ENCODE measurements at regions not wholly inside any gene's neighbourhood (a gene's known extent, or its start where the extent isn't known, plus 50 kb on each side); places are given as distances from the start of the nearest gene placed in this dataset.

DNA sequence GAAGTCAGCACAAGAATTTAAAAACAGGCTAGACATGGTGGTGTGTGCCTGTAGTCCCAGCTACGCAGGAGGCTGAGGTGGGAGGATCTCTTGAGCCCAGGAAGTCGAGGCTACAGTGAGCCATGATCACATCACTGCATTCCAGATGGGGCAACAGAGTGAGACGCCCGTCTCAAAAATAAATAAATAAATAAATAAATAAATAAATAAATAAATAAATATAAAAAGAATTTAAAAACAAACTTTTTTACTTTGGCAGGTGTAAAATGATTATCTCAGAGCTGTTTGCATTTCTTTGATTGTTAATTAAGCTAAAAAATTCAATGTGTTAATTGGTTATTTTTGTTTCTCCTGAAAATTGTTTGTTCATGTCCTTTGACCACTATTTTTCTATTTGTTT, 97.5 kb upstream of the RPS6KA3 start:
- DNase-seq = no peak

DNA sequence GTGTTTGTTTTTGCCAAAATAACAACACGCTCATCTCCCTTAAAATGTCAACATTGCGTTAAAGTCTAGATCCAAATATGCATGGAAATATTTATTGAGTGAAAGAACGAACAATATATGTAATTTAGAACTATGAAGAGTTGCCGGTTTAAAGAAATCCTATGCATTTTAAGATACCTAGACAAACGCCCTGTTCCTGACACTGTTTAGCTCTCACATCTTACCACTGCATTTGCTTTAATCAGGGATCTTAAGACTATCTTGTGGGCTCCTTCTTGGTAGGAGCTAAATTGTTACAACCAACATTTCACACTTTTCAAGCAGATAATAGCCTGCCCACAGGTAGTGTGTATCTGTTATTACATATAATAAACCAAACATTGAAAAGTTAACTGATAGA, 96.6 kb upstream of the RPS6KA3 start:
- DNase-seq = no peak

DNA sequence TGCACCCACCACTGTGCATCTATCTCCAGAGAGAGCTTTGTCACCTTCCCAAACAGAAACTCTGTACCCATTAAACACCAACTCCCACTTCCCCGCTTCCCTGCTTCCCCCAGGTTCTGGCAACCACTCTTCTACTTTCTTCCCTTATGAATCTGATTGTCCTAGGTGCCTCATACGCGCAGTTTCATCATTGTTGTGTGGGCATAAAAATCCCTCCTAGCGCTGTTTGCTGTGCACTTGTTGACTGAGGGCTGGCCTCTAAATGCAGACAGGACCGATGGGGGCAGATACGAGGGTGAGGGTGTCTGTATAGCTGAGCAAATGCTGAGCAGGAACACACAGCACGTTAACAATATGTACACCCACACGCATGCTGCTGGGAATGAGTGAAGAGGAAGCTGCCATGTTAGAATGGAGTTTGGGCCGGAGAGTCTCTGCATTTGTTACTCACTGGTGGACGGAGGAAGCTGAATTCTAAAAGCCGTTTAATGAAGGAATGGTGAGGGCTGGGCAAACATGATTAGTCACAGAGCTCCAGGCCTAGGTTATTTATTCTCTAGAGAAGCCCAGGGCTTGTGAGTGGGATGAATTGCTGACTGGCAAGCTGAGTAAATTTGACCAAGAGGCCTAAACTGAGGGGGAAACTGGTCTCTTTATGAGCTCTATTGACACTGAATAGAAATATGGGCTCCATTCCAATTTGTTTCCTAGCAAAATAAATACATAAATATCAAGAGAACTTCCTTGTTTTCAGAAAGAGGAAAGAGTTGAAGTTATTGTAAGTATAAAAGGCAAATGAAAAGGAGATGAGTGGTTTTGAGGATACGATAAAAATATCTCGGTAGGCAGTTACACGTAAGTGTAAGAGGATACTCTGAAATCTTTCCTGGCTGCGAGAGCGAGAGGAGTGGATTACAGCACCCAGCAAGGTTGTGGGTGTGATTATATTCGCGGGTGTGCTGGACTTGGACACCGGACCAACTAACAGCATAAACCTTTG, 95.9 kb upstream of the RPS6KA3 start:
- peak; percentile 33 for DNase-seq

DNA sequence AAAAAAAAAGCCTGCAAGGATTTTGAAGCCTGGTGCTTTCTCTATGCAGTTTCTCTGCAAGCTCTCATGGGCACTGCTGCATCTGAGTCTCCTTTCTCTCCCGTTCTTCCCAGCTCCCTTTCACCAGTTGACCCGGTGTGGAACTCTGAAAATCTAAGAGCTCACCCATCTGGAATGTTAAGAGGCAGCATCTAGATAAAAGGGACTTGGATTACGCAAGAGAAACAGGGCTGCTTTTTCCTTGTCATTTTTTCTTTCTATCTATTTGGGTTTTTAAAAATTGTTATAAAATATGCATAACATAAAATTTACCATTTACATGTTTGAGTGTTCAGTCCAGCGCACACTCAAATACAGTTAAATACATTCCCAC, 95.2 kb upstream of the RPS6KA3 start:
- DNase-seq = no peak

DNA sequence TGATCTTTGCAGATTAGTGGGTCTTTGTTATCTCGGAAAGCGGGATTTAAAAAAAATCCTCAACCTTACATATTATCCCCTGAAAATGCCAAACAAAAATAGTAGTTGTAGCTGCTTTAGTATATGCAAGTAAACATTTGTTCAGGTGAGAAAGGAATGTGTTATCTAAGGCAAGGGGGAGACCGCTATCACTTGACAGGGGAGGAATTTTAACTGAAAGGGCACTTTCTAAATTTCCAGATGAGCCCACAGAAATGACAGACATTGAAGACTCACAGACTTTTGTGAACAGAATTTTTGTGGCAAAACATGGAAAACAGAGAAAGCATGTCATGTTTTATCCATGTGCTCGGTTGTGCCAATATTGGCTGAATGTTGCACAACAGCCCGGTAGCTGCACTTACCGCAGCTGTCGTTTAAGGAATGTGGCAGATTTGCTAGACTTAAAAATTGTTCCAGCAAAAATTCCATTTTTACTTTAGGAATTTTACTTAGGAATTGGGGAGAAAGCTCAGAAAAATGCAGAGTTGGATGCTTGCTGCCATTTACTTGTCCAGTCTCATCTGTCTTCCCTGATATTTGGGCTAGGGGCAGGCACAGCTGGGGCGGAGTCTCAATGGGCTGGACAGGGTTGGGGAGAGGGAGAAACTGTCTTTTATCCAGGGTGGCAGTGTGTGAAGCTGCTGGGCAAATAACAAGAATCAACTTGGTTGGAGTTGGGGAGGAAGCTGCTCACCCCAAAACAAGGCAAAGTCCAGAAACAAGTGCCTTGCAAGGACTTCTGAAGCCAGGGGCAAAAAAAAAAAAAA, 94.6 kb upstream of the RPS6KA3 start:
- DNase-seq = no peak

DNA sequence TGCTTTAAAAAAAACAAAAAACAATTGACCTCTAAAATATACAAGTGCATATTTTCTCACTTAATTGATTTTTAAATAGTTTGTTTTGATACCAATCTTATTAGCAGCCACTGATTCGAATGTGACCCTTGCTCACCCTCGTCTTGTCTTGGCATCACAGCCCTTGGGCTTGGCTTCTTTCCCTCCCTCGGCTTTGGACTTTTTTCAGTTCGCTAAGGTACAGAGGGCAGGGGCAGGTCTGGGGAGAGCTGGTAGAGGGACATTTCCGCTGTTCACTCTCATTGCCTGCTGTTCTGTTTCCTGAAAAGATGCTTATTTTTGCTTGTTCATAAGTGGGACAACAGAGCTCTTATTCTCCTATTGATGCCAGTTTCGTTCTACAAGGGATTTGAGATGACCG, 88.5 kb upstream of the RPS6KA3 start:
- no peak for DNase-seq

DNA sequence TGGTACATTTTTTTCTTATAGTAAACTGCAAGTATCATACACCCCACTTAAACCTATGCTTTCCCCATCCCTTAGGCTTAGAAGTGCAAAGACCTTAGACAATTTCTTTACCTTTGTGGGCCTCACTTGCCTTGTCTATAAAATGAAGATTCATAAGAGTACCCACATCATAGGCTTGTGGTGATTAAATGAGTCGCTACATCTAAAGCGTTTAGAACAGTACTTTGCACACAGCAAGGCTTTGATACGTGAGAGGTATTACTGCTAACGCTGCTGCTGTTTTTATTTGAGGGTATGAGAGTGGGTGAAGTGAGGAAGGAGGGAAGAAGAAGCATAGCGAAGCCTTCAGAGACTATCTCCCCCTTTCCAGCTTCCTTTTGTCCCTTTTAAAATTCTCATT, 87.8 kb upstream of the RPS6KA3 start:
- no peak for DNase-seq

DNA sequence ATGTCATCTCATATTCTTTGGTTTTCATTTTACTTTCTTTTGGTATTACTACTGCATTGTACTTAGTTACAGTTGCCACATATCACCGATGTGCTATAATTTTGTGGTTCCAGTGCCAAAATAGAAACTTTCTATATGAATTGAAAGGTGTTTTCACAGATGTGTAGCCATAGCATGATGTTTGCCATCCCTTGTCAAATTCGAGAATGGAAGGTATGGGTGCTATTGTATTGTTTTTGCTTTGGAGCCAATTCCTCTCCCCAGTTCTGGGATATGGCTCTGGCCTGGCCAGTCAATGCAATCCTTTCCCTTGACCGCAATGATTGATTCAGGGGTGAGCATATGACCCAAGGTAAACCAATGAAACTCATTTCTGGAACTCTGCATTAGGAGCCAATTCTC, 86.2 kb upstream of the RPS6KA3 start:
- DNase-seq = no peak

DNA sequence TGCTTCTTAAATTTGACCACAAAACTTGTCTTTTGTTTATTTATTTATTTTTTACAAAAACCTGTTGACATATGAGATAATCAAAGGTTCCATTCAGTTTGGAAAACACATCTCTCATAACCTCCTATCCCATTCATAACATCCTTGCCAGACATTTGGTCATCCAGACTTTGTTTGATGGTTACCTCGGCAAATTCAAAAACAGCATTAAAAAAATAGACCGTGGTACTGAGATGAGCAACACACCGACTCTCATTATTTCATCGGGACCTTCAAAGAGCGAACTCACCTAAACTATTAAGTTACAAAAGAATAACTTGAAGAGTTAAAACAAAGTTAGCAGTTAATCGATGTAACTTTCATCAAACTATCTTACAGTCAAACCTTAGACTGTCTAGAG, 85.8 kb upstream of the RPS6KA3 start:
- DNase-seq = no peak

DNA sequence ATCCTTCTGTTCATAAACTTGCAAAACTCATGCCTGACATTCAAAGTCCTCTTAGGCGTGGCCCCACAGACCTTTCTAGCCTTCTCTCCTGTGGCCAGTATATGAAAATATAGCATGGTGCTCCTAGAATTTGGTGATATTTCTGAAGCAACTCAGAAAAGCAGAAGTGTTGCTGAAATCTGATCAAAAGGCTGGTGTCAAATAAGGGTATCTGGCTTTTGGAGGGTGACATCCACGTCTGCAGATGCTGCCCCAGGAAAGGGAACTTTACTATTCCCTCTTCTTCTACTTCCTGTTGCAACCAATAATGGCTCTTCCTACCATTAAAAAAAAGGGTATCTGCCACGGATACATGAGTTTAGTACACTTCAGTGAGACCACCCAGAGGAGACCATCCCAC, 83.9 kb upstream of the RPS6KA3 start:
- no peak for DNase-seq

DNA sequence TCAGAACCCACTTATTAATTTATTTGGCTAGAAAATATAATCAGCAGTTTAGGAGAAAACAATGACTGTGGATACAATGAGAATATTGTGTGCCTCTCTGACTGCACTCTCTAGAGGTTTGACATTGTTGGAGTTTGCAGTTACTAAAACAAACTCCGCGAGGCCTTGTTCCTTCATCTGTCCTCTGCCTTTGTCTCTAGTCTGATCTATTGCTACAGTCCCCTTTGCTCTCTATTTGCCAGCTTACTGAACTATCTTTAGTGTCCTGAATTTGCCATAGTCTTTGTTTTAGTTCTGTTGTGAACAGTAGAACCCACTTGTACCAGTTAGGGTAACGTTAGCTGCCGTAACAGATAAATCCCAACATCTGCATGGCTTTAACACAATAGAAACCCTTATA, 81.4 kb upstream of the RPS6KA3 start:
- no peak for DNase-seq

DNA sequence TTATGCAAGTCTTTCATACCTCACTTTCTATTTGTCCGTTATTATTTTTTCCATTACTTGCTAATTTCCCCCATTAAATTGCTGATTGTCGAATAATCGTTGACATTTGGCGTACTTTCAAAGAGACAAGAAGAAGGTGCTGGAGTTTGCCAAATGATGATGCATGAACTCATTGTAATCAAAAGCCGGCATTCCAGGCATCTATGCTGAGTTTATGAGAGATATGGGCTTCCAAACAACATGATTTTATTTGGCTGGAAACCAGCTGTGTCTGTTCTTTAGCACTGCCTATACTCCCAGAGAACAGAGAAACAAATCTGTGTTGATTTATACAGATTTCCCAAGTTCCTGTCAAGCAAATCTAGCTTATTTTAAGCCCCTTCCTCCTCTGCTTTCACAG, 80.8 kb upstream of the RPS6KA3 start:
- DNase-seq = no peak

DNA sequence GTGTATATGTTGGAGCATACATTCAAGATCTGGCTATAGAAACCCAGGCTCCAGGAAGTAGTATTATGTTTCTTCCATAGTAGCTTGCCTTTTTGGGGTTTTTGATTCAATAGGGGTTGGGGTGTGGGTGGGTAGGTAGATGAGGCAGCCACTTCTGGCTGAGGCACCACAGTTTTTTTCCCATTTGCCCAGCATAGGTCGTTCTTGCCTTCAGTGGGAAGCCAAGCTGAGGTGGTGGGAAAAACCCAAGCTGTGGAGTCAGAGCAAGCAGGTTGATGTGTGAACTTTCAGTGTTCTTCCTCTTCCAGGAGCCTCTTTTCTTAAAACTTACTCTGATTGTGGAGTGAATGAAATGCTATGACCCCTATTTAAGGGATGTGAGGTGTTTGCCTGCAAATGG, 67.0 kb upstream of the RPS6KA3 start:
- DNase-seq = no peak

DNA sequence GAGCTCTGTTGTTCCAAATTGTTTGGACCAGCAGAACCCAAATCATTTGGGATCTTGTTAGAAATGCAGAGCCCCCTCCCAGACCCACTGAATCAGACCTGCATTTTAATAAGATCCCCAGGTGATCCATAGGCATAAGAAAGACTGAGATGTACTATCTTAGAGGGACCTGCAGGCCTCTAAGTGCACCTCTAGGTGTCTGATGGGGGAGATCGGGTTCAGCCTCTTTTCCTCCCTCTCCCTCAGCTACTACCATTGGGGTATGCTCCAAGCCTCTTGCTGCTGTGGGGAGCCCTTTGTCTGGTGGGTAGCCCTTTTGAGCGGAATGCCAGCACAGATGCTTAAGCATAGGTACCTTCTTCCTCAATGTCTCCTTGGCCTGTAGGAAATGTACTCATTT, 63.8 kb upstream of the RPS6KA3 start:
- no peak for DNase-seq

DNA sequence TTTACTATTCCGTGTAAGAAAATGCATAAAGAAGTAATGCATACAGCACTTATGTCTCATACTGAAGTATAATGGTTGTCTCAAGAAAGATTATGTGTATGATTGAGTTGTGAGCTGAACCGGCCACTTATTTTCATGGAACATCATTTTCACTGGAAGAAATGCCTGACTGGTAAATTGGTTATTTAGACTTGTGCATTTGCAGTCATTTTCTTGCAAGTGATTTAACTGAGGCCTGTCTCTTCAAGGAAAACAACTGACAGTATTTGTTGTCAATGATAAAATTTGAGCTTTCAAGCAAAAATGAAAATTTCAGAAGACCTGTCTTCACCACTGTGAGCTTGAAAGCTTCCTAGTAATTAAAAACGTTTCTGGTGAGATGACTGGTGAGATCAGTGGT, 62.7 kb upstream of the RPS6KA3 start:
- DNase-seq = no peak

DNA sequence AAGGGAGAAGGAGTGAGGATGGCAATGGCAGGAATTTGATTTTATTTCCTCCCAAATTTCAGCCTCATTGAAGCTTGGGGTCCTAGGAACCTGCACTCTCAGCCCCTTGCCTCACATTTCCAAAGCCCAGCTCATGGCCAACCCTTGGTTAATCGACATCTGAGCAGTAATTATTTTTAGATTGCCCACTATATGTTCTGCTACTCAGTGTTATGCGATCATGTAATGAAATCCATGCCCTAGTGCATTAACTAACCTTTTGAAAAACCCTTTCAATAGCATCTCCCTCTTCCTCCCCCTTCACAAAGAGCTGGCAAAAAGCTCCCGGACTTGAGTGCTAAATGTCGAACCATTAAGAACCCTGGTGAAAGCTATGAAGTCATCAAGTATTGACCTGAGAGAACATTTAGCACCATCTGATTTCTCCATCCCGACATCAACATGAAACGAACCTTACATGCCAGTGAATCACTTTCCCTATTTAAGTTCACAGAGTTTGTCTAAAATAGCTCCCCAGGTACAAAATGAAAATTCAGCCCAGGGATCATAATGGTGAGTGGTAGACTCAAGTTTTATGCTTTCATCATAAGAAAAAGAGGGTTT, 59.2 kb upstream of the RPS6KA3 start:
- DNase-seq = no peak

DNA sequence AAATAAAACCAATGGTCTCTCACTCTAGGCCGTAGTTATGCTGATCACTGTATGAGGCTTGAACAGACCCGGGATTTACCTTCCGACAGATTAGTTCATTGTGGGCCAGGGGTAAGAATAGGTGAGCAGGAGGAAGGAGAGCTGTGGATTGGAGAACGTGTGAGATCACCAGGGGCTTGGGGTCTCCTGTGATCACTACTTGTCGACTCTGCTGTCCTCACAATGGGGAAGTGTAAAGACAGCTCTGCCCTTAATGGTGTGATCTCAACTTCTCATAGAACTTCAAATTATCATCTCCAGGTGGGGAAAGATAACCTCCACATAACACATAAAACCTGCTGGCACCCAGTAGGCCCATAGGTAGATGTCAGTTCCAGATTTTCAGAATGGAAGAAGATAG, 56.2 kb upstream of the RPS6KA3 start:
- DNase-seq = no peak

DNA sequence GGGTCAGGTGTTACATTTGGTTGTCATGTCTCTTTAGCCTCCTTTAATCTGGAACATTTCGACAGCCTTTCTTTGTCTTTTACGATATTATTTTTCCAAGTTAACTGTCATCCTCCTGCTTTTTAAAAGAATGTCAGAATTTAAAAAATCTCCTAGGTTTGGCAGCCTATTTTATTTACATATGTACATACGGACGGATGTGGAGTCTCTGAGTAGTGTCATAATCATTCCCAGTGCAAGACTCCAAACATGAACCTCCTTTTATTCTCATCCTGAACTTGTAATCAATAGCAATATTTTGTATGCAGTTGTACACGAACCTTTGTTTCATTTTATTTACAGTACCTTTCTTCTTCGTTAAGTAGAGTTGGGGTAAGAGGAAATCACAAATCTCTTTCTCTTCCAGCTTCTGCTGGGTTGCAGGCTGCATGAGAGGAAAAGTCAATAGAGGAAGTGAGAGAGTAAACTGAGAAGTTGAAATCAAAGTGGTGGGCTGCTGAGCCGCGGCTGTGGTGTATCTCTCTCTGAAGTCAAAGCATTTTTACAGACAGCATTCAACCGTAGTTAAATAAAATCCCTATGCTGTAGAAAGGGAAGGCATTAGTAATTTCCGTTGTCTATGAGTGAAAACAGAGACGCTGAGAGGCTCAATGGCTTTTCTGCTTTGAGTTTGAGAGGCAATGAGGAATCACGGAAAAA, 53.9 kb upstream of the RPS6KA3 start:
- no peak for DNase-seq

DNA sequence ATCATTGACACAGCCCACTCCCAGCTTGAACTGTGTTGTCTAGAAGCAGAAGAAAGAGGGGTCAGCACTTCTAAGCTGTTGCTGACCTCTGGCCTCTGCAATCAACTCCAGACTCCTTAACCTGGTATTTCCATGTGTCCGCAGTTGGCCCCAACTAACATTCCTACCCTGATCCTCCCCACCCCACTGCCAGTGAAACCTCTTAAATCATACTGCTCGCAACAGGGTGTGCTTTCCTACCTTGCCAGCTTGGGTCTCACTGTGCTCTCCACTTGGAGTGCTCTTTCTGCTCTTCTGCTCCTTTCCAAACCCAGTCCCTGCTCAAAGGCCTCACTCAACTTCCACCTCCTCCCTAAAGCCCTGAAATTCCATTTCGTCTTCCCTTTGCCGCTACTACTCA, 52.3 kb upstream of the RPS6KA3 start:
- DNase-seq = no peak

DNA sequence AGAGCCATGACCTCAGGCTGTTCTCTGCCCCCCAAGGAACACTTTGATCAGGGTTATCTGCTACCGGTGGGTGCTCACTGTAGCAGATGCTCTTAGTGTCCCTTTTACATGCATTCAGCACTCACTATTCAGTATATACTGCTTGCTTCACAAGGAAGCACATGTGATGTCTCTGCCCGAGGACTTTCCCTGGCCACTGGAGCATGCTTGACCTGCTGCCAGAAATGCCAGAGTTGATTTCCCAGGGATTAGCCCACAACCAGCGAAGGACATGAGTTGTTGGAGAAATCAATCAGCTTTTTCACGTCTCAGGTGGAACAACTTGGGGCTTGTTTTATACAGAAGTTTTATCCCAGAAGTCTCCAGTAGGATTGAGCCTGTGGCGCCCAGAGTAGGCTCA, 51.2 kb upstream of the RPS6KA3 start:
- DNase-seq = no peak
